HepG2 (cell line): ENCODE measurements at regions not wholly inside any gene's neighbourhood (a gene's known extent, or its start where the extent isn't known, plus 50 kb on each side); places are given as distances from the start of the nearest gene placed in this dataset.

ENCODE experiments used
- CHD4 ChIP-seq: fragments of 200-600 bp; sonication (generic); IDR thresholded peaks from 2 replicates; pipeline ENCODE4 v1.7.0; 2017; ENCODE audit warnings: mild to moderate bottlenecking, low read length, borderline replicate concordance
- E2F1 ChIP-seq: sonication (generic); formaldehyde crosslinking; IDR thresholded peaks from 2 replicates; pipeline ENCODE4 v1.5.0; 2020; ENCODE audit warnings: missing genetic modification reagents
- IKZF1 ChIP-seq: fragments of 450-650 bp; IDR thresholded peaks from 2 replicates; pipeline ENCODE4 v1.7.1; 2016
- ISL2 ChIP-seq: sonication (generic); formaldehyde crosslinking; IDR thresholded peaks from 2 replicates; pipeline ENCODE4 v1.5.0; 2020; ENCODE audit warnings: missing genetic modification reagents
- KDM5A ChIP-seq: fragments of 200-600 bp; sonication (generic); IDR thresholded peaks from 2 replicates; pipeline ENCODE4 v1.7.0; 2018; ENCODE audit warnings: antibody characterized with exemption, mild to moderate bottlenecking, low read length, borderline replicate concordance
- KLF9 ChIP-seq: IDR thresholded peaks from 2 replicates; pipeline ENCODE4 v1.6.1; 2016; ENCODE audit warnings: low read depth
- NFYC ChIP-seq: IDR thresholded peaks from 2 replicates; pipeline ENCODE4 v1.6.1; 2016; ENCODE audit warnings: missing genetic modification reagents, missing compliant biosample characterization
- NR2C2 ChIP-seq: sonication (generic); formaldehyde crosslinking; IDR thresholded peaks from 2 replicates; pipeline ENCODE4 v1.4.0; 2020; ENCODE audit warnings: missing genetic modification reagents, mild to moderate bottlenecking, moderate library complexity, borderline replicate concordance
- USF2 ChIP-seq, 2 experiments: sonication (generic) in 1 of 2; formaldehyde crosslinking in 1 of 2; IDR thresholded peaks; 2 replicates each; pipeline versions ENCODE4 v1.5.1 to v1.6.1; 2011 to 2020; ENCODE audit warnings: borderline replicate concordance in 1 of 2, low read depth in 1 of 2, low read length in 1 of 2, mild to moderate bottlenecking in 1 of 2, missing genetic modification reagents in 1 of 2, moderate library complexity in 1 of 2
- ZNF124 ChIP-seq: sonication (generic); formaldehyde crosslinking; IDR thresholded peaks from 2 replicates; pipeline ENCODE4 v1.4.0; 2020; ENCODE audit warnings: missing genetic modification reagents
- ZNF614 ChIP-seq: IDR thresholded peaks from 2 replicates; pipeline ENCODE4 v1.6.1; 2018; ENCODE audit warnings: missing biosample characterization, missing genetic modification reagents, inconsistent platforms, borderline replicate concordance
- TF ChIP-seq, protein P1 (sequence below): sonication (generic); formaldehyde crosslinking; conservative IDR thresholded peaks from 2 replicates; pipeline ENCODE4 v1.8.1; 2023; ENCODE audit warnings: missing genetic modification reagents
- TF ChIP-seq, protein P2 (sequence below): sonication (generic); formaldehyde crosslinking; IDR thresholded peaks from 2 replicates; pipeline ENCODE4 v1.4.0; 2020; ENCODE audit warnings: missing genetic modification reagents
- TF ChIP-seq, protein P3 (sequence below): sonication (generic); formaldehyde crosslinking; IDR thresholded peaks from 2 replicates; pipeline ENCODE4 v1.8.1; 2023; ENCODE audit warnings: missing genetic modification reagents, mild to moderate bottlenecking, borderline replicate concordance

DNA sequence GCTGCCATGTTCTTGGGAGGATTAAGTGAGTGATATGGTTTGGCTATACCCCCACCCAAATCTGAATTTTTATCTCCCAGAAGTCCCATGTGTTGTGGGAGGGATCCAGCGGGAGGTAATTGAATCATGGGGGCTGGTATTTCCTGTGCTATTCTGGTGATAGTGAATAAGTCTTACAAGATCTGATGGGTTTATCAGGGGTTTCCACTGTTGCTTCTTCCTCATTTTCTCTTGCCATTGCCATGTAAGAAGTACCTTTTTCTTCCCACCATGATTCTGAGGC, 291.4 kb downstream of the KCNS3 start (continued):
- TF ChIP-seq, protein P1, sequence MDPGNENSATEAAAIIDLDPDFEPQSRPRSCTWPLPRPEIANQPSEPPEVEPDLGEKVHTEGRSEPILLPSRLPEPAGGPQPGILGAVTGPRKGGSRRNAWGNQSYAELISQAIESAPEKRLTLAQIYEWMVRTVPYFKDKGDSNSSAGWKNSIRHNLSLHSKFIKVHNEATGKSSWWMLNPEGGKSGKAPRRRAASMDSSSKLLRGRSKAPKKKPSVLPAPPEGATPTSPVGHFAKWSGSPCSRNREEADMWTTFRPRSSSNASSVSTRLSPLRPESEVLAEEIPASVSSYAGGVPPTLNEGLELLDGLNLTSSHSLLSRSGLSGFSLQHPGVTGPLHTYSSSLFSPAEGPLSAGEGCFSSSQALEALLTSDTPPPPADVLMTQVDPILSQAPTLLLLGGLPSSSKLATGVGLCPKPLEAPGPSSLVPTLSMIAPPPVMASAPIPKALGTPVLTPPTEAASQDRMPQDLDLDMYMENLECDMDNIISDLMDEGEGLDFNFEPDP, result no peak
- TF ChIP-seq KLF9 (CRISPR knock-in tag) (no peak), ISL2 (CRISPR knock-in tag) (no peak), ZNF124 (CRISPR knock-in tag) (no peak), NR2C2 (no peak), ZNF614 (CRISPR knock-in tag) (no peak), NFYC (CRISPR knock-in tag) (no peak), USF2 (IDR thresholded peaks at IDR 0.05; ENCODE audit: low read depth, low read length) (no peak), USF2 (CRISPR knock-in tag; IDR thresholded peaks at IDR 0.05; ENCODE audit: borderline replicate concordance) (no peak), CHD4 (no peak), E2F1 (CRISPR knock-in tag) (no peak), KDM5A (no peak), IKZF1 (no peak)
- TF ChIP-seq, protein P2, sequence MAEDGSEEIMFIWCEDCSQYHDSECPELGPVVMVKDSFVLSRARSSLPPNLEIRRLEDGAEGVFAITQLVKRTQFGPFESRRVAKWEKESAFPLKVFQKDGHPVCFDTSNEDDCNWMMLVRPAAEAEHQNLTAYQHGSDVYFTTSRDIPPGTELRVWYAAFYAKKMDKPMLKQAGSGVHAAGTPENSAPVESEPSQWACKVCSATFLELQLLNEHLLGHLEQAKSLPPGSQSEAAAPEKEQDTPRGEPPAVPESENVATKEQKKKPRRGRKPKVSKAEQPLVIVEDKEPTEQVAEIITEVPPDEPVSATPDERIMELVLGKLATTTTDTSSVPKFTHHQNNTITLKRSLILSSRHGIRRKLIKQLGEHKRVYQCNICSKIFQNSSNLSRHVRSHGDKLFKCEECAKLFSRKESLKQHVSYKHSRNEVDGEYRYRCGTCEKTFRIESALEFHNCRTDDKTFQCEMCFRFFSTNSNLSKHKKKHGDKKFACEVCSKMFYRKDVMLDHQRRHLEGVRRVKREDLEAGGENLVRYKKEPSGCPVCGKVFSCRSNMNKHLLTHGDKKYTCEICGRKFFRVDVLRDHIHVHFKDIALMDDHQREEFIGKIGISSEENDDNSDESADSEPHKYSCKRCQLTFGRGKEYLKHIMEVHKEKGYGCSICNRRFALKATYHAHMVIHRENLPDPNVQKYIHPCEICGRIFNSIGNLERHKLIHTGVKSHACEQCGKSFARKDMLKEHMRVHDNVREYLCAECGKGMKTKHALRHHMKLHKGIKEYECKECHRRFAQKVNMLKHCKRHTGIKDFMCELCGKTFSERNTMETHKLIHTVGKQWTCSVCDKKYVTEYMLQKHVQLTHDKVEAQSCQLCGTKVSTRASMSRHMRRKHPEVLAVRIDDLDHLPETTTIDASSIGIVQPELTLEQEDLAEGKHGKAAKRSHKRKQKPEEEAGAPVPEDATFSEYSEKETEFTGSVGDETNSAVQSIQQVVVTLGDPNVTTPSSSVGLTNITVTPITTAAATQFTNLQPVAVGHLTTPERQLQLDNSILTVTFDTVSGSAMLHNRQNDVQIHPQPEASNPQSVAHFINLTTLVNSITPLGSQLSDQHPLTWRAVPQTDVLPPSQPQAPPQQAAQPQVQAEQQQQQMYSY, result no peak
- TF ChIP-seq, protein P3, sequence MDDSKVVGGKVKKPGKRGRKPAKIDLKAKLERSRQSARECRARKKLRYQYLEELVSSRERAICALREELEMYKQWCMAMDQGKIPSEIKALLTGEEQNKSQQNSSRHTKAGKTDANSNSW (CRISPR knock-in tag), result no peak
